ENCODE measurements at regions not wholly inside any gene's neighbourhood (a gene's known extent, or its start where the extent isn't known, plus 50 kb on each side); places are given as distances from the start of the nearest gene placed in this dataset.

GRCh38 chr17:55668312-55668920, 54.2 kb downstream of the TMEM100 start:
- TF ChIP-seq TOX (CRISPR knock-in tag; IDR thresholded peaks at IDR 0.05; ENCODE audit: borderline replicate concordance) (no peak), POU6F1 (CRISPR knock-in tag; IDR thresholded peaks at IDR 0.05; ENCODE audit: borderline replicate concordance, low read depth) (no peak), OSR1 (CRISPR knock-in tag; IDR thresholded peaks at IDR 0.05) (no peak), ZFP30 (CRISPR knock-in tag; IDR thresholded peaks at IDR 0.05) (no peak), ARNTL (CRISPR knock-in tag; IDR thresholded peaks at IDR 0.05; ENCODE audit: borderline replicate concordance, low read depth) (no peak), PATZ1 (CRISPR knock-in tag; IDR thresholded peaks at IDR 0.05; ENCODE audit: borderline replicate concordance) (no peak), RARB (CRISPR knock-in tag; IDR thresholded peaks at IDR 0.05) (no peak), TSHZ2 (CRISPR knock-in tag; IDR thresholded peaks at IDR 0.05) (no peak), SNAI2 (CRISPR knock-in tag; IDR thresholded peaks at IDR 0.05) (no peak), CREB5 (CRISPR knock-in tag; IDR thresholded peaks at IDR 0.05; ENCODE audit: low read depth) (no peak), ZFP3 (CRISPR knock-in tag; IDR thresholded peaks at IDR 0.05) (no peak), ESRRG (CRISPR knock-in tag; IDR thresholded peaks at IDR 0.05) (no peak), TCF4 (CRISPR knock-in tag; IDR thresholded peaks at IDR 0.05; ENCODE audit: borderline replicate concordance) (no peak), GLIS3 (CRISPR knock-in tag; IDR thresholded peaks at IDR 0.05) (no peak), CSRNP3 (CRISPR knock-in tag; IDR thresholded peaks at IDR 0.05) (no peak), ZC3H10 (CRISPR knock-in tag; IDR thresholded peaks at IDR 0.05) (no peak), ZNF70 (CRISPR knock-in tag; IDR thresholded peaks at IDR 0.05) (no peak), BACH2 (CRISPR knock-in tag; IDR thresholded peaks at IDR 0.05; ENCODE audit: borderline replicate concordance) (no peak)
- ATAC-seq, result peak; percentile 32; the same call in 1 of the 3 replicates

GRCh38 chr17:55666806-55667205, 55.9 kb downstream of the TMEM100 start:
- no peak for TF ChIP-seq ZNF565 (CRISPR knock-in tag; conservative IDR thresholded peaks at IDR 0.05; ENCODE audit: low read depth)
- no peak for TF ChIP-seq PATZ1 (CRISPR knock-in tag; IDR thresholded peaks at IDR 0.05; ENCODE audit: borderline replicate concordance)
- TF ChIP-seq ISL1 (CRISPR knock-in tag; IDR thresholded peaks at IDR 0.05), result no peak
- TF ChIP-seq ZC3H10 (CRISPR knock-in tag; IDR thresholded peaks at IDR 0.05), result no peak
- TF ChIP-seq CSRNP3 (CRISPR knock-in tag; IDR thresholded peaks at IDR 0.05), result no peak
- TF ChIP-seq ZNF70 (CRISPR knock-in tag; IDR thresholded peaks at IDR 0.05), result no peak
- TF ChIP-seq BACH2 (CRISPR knock-in tag; IDR thresholded peaks at IDR 0.05; ENCODE audit: borderline replicate concordance), result no peak
- TF ChIP-seq TOX (CRISPR knock-in tag; IDR thresholded peaks at IDR 0.05; ENCODE audit: borderline replicate concordance), result no peak
- TF ChIP-seq TCF4 (CRISPR knock-in tag; IDR thresholded peaks at IDR 0.05; ENCODE audit: borderline replicate concordance), result no peak
- TF ChIP-seq ZFP3 (CRISPR knock-in tag; IDR thresholded peaks at IDR 0.05), result no peak
- TF ChIP-seq SNAI2 (CRISPR knock-in tag; IDR thresholded peaks at IDR 0.05), result no peak
- no peak for TF ChIP-seq CREB5 (CRISPR knock-in tag; IDR thresholded peaks at IDR 0.05; ENCODE audit: low read depth)
- no peak for TF ChIP-seq ZFP30 (CRISPR knock-in tag; IDR thresholded peaks at IDR 0.05)
- no peak for TF ChIP-seq GLIS3 (CRISPR knock-in tag; IDR thresholded peaks at IDR 0.05)
- no peak for ATAC-seq

Data from SK-N-SH treated with all-trans-retinoic acid at 6 μM for 48 hours (cell line).